ELR (cell line): ENCODE measurements at regions not wholly inside any gene's neighbourhood (a gene's known extent, or its start where the extent isn't known, plus 50 kb on each side); places are given as distances from the start of the nearest gene placed in this dataset.

Experiments
- DNase-seq: peaks from one replicate; pipeline ENCODE4 v3.0.0-alpha.2; 2015; ENCODE audit warnings: low read depth

GRCh38 chr12:88417531-88417930, 162.7 kb downstream of the KITLG start:
- DNase-seq, result no peak

DNA sequence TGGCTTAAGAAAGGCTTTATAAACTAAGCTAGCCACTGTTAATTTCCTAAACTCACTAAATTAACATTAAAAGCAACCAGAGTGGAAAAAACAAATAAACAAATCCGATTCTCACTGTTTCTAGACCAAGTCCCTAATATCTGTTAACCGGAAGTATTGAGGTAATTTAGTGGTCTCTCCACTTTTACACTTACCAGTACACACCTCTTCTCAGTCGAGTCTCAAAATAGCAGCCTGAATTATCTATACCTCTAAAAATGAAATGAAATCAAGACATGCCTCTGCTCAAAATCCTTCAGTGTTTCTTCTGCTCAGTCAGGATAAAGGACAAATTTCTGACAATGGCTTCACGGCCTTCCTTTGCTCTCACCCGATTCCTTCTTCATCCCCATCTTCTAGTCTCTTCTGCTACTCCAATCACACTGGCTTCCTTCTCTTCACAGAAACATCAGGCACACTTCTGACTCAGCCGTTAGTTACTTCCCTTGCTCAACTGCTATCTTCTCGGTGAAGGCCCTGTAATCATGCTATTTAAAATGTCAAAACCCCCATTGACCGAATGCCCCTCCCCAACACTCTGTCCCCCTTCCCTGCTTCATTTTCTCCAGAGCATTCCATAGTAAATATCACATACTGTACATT, 161.3 kb downstream of the KITLG start:
- DNase-seq, result peak; percentile 80

DNA sequence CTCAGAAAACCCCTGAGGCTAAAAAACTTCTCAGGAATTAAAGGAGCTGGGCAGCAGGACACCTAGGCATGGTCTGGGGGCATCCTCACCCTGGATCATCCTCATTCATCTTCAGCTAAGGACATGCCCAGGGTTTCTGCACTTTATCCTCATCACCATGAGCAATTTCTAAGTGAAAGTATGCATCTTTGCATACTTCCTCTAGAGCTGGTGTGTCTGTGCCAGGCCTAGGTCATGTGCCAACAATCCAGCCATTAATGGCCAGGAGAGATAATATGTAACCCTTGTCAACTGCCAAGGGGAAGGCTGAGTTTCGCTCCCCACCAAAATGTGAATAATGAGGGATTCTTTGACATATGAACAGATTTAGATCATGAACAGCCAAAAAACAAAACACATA, 160.5 kb downstream of the KITLG start:
- DNase-seq, result peak; percentile 51

- peak; percentile 95 for DNase-seq
These were observed 159.8 kb downstream of the KITLG start for GRCh38 chr12:88420457-88420856.

DNA sequence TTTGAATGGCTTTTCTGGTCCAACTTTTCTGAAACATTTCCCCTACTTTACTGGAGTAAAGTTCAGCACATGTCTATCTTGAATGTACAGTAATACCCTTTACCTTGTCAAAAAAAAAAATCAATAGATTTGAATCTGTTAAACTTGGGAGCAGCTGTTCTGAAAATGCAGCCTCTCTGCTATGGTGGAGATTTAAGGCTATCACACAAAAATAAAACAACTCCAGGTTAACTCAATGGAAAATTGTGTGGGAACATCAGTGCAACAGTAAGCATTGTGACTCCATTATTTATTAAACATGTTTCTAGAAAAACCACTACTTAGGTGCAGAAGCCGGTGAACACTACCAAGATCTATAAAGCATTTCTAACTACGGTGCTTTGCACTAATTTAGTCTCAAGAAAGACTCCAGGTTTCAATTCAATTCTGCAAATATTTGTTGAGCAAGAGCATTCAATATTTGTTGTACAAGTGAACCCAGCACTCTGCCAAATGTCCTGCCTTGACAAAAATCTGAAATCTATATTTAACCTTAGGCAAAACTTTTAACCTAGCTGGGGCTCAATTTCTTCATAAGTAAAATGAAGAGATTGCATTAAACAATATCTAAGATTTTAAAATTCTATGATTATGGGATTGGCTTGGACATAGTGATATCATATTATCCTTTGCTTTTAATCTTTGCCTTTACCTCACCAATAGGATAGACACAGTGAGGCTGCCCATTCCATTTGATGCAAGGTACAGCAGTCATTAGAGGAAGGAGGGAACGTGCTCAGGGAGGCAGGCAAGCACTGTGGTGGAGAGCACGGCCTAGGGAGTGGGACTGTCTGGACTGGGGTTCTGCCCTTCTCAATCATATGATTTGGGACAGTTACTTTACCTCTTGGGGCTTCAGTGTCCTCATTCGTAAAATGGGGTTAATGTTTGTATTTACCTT, 155.2 kb downstream of the KITLG start:
- no peak for DNase-seq

DNA sequence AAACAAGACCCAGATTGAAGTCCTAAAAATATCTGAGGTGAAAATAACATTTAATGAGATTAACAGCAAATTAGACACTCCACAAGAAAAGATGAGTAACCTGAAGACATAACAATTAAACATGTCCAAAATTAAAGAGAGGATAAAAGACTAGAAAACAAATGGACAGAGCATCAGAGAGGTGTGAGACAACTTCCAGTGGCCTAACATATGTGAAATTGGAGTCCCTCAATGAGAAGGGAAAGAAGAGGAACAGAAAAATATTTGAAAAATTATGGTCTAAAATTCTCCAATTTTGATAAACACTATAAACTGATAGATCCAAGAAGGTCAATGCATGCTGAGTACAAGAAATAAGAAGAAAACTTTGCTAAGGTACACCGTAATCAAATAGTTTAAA, 151.9 kb downstream of the KITLG start:
- DNase-seq, result no peak

GRCh38 chr12:88431246-88431645, 149.0 kb downstream of the KITLG start:
- DNase-seq, result peak; percentile 19

GRCh38 chr12:88432531-88433490, 147.5 kb downstream of the KITLG start:
- DNase-seq, result no peak

GRCh38 chr12:88433997-88434703, 146.1 kb downstream of the KITLG start:
- DNase-seq, result peak; percentile 59

DNA sequence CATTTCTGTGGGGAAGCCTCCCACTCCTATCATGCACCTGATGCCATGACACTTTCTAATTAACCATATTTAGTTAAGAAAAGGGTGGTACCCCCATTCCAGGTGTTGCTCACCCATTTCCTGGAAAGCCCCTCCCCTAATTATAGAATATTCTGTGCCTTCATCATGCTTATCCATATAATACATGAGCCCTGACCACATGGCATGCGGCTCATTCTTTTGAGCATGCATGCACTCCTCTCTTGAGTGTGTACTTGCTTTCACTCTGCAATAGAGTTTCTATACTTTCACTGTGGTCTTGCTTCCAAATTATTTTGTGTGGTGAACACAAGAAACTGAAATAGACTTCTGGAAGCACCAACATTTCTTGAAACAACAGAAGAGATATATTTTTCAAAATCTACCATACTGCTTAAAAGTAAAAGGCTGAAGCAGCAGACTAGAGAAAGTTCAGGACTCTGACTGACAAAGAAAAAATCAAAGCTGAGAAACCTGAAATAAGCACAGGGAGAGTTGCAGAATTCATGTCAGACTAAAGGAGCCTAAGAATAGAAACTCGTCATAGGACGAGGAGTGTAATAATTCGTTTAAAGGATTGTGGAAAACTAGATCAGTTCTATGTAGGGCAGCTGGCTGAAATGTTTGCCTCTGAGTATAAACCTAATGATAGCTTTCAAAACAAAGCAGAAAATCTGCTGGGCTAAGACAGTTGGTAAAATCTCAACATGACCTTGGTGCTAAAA, 144.8 kb downstream of the KITLG start:
- no peak for DNase-seq

GRCh38 chr12:88437226-88437625, 143.0 kb downstream of the KITLG start:
- DNase-seq, result no peak
